SU-DHL-6 (cell line): ENCODE measurements at regions not wholly inside any gene's neighbourhood (a gene's known extent, or its start where the extent isn't known, plus 50 kb on each side); places are given as distances from the start of the nearest gene placed in this dataset.

Source experiments
- H2AFZ ChIP-seq: fragments of 200-600 bp; sonication (generic); 2 replicates; pipeline ENCODE4 v1.6.1; 2014; ENCODE audit warnings: low read depth, mild to moderate bottlenecking, moderate library complexity, mixed read lengths, antibody characterized with exemption, low read length; ENCODE audit not compliant: severe bottlenecking
- H3F3A ChIP-seq: fragments of 200-600 bp; shearing (Covaris generic); 2 replicates; pipeline ENCODE4 v1.6.0; 2016; ENCODE audit warnings: antibody characterized with exemption, mild to moderate bottlenecking; ENCODE audit not compliant: insufficient read depth
- H3K27ac ChIP-seq: fragments of 200-600 bp; sonication (generic); 2 replicates; pipeline ENCODE4 v1.5.1; 2016; ENCODE audit warnings: low read depth, mild to moderate bottlenecking, low read length, moderate library complexity, mixed read lengths
- H3K27me3 ChIP-seq: fragments of 200-600 bp; sonication (generic), shearing (Covaris generic); 2 replicates; pipeline ENCODE4 v1.6.0; 2014; ENCODE audit warnings: mild to moderate bottlenecking, low read length
- H3K36me3 ChIP-seq: fragments of 200-600 bp; sonication (generic); 2 replicates; pipeline ENCODE4 v1.6.1; 2014; ENCODE audit warnings: mild to moderate bottlenecking, low read length, mixed read lengths
- H3K4me2 ChIP-seq: fragments of 300-600, 200-600 bp; shearing (Covaris generic), sonication (generic); 2 replicates; pipeline ENCODE4 v1.6.0; 2014; ENCODE audit warnings: low read length, low read depth, mild to moderate bottlenecking; ENCODE audit not compliant: poor library complexity, severe bottlenecking
- H3K4me3 ChIP-seq: fragments of 200-600 bp; sonication (generic); 2 replicates; pipeline ENCODE4 v1.5.1; 2014; ENCODE audit warnings: antibody characterized with exemption, low read length, mild to moderate bottlenecking, mixed read lengths; ENCODE audit not compliant: insufficient read depth, poor library complexity, severe bottlenecking
- H3K79me2 ChIP-seq: fragments of 200-600 bp; sonication (generic); 2 replicates; pipeline ENCODE4 v1.6.1; 2014; ENCODE audit warnings: mild to moderate bottlenecking, low read length, moderate library complexity; ENCODE audit not compliant: insufficient read depth
- H3K9ac ChIP-seq: fragments of 200-600 bp; sonication (generic); 2 replicates; pipeline ENCODE4 v1.7.0; 2014; ENCODE audit warnings: mild to moderate bottlenecking, low read length
- H3K9me2 ChIP-seq: fragments of 200-600 bp; sonication (generic); replicated peaks from 2 replicates; pipeline ENCODE4 v1.6.1; 2014; ENCODE audit warnings: low read length; ENCODE audit not compliant: insufficient read depth
- H3K9me3 ChIP-seq: fragments of 200-600 bp; sonication (generic); 2 replicates; pipeline ENCODE4 v1.6.1; 2014; ENCODE audit warnings: low read length, mixed read lengths; ENCODE audit not compliant: insufficient read depth
- H4K20me1 ChIP-seq: fragments of 200-600 bp; sonication (generic); 2 replicates; pipeline ENCODE4 v1.6.1; 2014; ENCODE audit warnings: low read depth, mild to moderate bottlenecking, antibody characterized with exemption, low read length, moderate library complexity, mixed read lengths
- EZH2phosphoT487 ChIP-seq: fragments of 200-600 bp; sonication (generic), shearing (Covaris generic); conservative IDR thresholded peaks from 2 replicates; pipeline ENCODE4 v1.6.1; 2018; ENCODE audit warnings: mild to moderate bottlenecking, antibody characterized with exemption, low read length, moderate library complexity, mixed read lengths
- TF ChIP-seq, protein P1 (sequence below): fragments of 200-600 bp; sonication (generic); IDR thresholded peaks from one replicate; pipeline ENCODE4 v1.5.1; 2017; ENCODE audit warnings: antibody characterized with exemption, mild to moderate bottlenecking, low read length, moderate library complexity; ENCODE audit not compliant: insufficient read depth, poor library complexity, severe bottlenecking

DNA sequence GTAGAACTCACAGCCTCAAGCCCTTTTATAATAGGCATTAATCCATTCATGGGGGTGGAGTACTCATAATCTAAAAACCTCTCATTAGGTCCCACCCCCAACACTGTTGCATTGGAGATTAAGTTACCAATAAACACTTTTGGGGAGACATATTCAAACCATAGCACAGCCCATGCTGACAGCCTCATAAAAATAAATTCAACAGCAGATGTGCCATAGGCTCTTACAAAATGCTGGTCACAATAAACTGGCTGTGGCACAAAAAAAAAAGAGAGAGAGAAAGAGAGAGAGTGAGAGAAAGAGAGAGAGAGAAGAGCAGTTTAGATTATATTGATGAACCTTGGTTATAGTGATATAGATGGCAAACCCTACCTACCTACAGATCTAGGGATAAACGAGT lies 1000.9 kb downstream of the TUSC7 start:
- H3K36me3 ChIP-seq, result no peaks in the 10 kb centered on the region
- H3K79me2 ChIP-seq, result no peaks in the 10 kb centered on the region
- H3K9me2 ChIP-seq, result no peaks in the 10 kb centered on the region
- H3K27me3 ChIP-seq, result no peaks in the 10 kb centered on the region
- TF ChIP-seq EZH2phosphoT487, result no peak
- TF ChIP-seq, protein P1, sequence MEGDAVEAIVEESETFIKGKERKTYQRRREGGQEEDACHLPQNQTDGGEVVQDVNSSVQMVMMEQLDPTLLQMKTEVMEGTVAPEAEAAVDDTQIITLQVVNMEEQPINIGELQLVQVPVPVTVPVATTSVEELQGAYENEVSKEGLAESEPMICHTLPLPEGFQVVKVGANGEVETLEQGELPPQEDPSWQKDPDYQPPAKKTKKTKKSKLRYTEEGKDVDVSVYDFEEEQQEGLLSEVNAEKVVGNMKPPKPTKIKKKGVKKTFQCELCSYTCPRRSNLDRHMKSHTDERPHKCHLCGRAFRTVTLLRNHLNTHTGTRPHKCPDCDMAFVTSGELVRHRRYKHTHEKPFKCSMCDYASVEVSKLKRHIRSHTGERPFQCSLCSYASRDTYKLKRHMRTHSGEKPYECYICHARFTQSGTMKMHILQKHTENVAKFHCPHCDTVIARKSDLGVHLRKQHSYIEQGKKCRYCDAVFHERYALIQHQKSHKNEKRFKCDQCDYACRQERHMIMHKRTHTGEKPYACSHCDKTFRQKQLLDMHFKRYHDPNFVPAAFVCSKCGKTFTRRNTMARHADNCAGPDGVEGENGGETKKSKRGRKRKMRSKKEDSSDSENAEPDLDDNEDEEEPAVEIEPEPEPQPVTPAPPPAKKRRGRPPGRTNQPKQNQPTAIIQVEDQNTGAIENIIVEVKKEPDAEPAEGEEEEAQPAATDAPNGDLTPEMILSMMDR, result no peak
- no peaks in the 10 kb centered on the region for H4K20me1 ChIP-seq
- H2AFZ ChIP-seq, result no peak overlapping the region
- no peak overlapping the region for H3K9ac ChIP-seq
- no peak overlapping the region for H3K4me3 ChIP-seq
- H3F3A ChIP-seq, result no peaks in the 10 kb centered on the region
- no peaks in the 10 kb centered on the region for H3K9me3 ChIP-seq
- no peak overlapping the region for H3K27ac ChIP-seq
- H3K4me2 ChIP-seq, result no peak overlapping the region

DNA sequence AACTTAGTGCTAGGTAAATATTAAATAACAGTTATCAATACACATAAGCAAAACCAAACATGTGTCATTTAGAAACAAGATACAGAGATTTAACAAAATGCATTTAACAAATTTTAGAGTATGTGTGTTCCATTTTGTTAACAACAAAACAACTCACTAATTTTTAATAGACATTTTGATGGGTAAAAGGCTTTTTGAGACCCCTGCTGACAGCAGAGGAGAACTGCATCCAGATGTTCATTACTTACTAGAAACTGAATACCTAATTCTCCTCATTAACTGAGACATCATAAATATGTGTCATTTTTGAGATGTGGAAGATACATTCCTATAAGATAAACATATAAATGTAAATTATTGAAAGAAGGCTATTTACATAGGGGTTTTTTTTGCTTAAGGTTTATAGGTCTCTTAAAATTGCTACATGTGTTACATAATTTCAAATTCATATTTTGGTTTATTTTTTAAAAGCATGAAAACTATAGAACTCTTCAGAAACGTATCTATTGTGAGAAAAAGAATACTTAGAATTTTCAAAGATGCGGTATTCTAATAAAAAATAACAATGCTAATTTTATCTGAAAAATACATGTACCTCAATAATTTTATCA lies 1009.8 kb downstream of the TUSC7 start:
- TF ChIP-seq, protein P1, result peak; percentile 60
- no peak for TF ChIP-seq EZH2phosphoT487
- Histone ChIP-seq H3K4me2 (no peak overlapping the region), H2AFZ (no peak overlapping the region), H4K20me1 (no peaks in the 10 kb centered on the region), H3K9me3 (no peaks in the 10 kb centered on the region), H3K27ac (no peak overlapping the region), H3K79me2 (no peaks in the 10 kb centered on the region), H3K9ac (no peak overlapping the region), H3K36me3 (no peaks in the 10 kb centered on the region), H3K27me3 (no peaks in the 10 kb centered on the region), H3F3A (no peaks in the 10 kb centered on the region), H3K4me3 (no peak overlapping the region), H3K9me2 (no peaks in the 10 kb centered on the region)

DNA sequence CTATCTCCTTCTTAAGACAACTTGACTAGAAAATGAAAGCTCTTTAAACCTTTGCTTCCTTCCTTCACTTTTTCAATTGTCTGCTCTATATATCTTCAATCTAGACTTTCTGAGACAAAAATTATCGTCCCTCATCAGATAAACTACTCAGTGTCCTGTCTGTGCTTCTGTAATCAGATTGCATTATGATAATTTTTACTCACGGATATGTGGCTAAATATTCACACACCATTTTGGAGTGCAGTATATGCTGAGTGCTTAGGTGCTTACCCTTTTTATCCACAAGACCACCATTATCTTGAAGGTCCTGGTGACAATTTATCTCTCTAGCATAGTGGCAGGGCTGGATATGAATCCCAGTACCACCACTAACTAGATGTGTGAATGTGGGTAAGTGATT lies 1012.3 kb downstream of the TUSC7 start:
- Histone ChIP-seq H2AFZ (no peak overlapping the region), H3K27me3 (no peaks in the 10 kb centered on the region), H3K4me2 (no peak overlapping the region), H3K36me3 (no peaks in the 10 kb centered on the region), H3K9me3 (no peaks in the 10 kb centered on the region), H3K27ac (no peak overlapping the region), H3F3A (no peaks in the 10 kb centered on the region), H3K9ac (no peak overlapping the region), H3K79me2 (no peaks in the 10 kb centered on the region), H3K4me3 (no peak overlapping the region), H3K9me2 (no peaks in the 10 kb centered on the region), H4K20me1 (no peaks in the 10 kb centered on the region)
- TF ChIP-seq, protein P1, result no peak
- no peak for TF ChIP-seq EZH2phosphoT487
